ENCODE measurements at regions not wholly inside any gene's neighbourhood (a gene's known extent, or its start where the extent isn't known, plus 50 kb on each side); places are given as distances from the start of the nearest gene placed in this dataset.

GRCh38 chr14:51575349-51576116 lies 76.2 kb upstream of the FRMD6 start:
- TF ChIP-seq EZH2 (IDR thresholded peaks at IDR 0.05) (no peak), POLR2AphosphoS5 (IDR thresholded peaks at IDR 0.05; ENCODE audit: borderline replicate concordance, low read depth, low read length) (no peak), FOXP2 (optimal IDR thresholded peaks at IDR 0.05; ENCODE audit: control extremely low read depth, extremely low read length, insufficient read depth) (no peak)
